ENCODE measurements at regions not wholly inside any gene's neighbourhood (a gene's known extent, or its start where the extent isn't known, plus 50 kb on each side); places are given as distances from the start of the nearest gene placed in this dataset.

DNA sequence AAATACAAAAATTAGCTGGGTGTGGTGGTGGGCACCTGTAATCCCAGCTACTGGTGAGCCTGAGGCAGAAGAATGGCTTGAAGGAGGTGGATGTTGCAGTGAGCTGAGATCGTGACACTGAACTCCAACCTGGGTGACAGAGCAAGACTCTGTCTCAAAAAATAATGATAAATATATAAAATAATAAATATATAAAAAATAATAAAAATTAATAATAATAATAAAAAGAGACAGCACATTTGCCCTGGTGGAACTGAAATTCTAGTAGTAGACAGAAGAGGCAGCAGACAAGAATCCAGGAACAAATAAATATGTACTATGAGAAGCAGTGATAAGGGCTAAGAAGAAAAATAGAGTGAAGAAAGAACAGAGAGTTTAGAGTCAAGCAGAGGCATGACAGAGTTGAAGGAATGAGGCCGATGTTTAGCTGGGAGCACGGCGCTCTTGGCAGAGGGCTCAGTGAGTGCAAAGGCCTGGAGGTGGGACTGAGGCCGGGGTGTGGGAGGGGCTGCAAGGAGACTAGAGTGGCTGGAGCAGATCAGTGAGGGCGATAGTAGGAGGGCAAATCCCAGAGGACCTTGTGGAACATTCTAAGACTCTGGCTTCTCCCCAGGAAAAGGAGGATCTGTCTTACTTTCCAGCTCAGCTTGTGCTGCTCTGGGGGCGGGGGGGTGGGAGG, 410.3 kb downstream of the MN1 start:
- H3K9me3 ChIP-seq (ENCODE audit: low read depth, low read length, poor library complexity, severe bottlenecking) = no peaks in the 10 kb centered on the region
- no peak overlapping the region for H3K4me3 ChIP-seq (ENCODE audit: low read depth, low read length, poor library complexity, severe bottlenecking)
- H3K4me1 ChIP-seq (ENCODE audit: insufficient read depth, low read length, poor library complexity, severe bottlenecking) = peaks cover 7% of the 10 kb centered on the region
- no peak for TF ChIP-seq EZH2 (IDR thresholded peaks at IDR 0.05; ENCODE audit: borderline replicate concordance, low read depth, low read length, poor library complexity, severe bottlenecking)
- TF ChIP-seq, protein P1, sequence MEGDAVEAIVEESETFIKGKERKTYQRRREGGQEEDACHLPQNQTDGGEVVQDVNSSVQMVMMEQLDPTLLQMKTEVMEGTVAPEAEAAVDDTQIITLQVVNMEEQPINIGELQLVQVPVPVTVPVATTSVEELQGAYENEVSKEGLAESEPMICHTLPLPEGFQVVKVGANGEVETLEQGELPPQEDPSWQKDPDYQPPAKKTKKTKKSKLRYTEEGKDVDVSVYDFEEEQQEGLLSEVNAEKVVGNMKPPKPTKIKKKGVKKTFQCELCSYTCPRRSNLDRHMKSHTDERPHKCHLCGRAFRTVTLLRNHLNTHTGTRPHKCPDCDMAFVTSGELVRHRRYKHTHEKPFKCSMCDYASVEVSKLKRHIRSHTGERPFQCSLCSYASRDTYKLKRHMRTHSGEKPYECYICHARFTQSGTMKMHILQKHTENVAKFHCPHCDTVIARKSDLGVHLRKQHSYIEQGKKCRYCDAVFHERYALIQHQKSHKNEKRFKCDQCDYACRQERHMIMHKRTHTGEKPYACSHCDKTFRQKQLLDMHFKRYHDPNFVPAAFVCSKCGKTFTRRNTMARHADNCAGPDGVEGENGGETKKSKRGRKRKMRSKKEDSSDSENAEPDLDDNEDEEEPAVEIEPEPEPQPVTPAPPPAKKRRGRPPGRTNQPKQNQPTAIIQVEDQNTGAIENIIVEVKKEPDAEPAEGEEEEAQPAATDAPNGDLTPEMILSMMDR (conservative IDR thresholded peaks at IDR 0.05; ENCODE audit: low read depth, low read length) = no peak
- intact Hi-C loops (cut with micrococcal nuclease; ENCODE audit: unreplicated experiment) = no loop called here
- no peaks in the 10 kb centered on the region for H3K36me3 ChIP-seq (ENCODE audit: insufficient read depth, low read length, poor library complexity, severe bottlenecking)
- ChIA-PET CTCF (interaction anchor here (0.6 kb wide), 1 partner anchor 252 kb away, joined by 12 read pairs; no protein-coding TSS in a partner anchor), POLR2A (ENCODE audit: low non-redundant PET) (no interaction called here)
- H3K27me3 ChIP-seq (replicated peaks; ENCODE audit: insufficient read depth, low read depth, low read length, poor library complexity) = no peaks in the 10 kb centered on the region
- BruUV-seq (replicated peaks) = no TSS peak
- no peak overlapping the region for H3K27ac ChIP-seq (ENCODE audit: low read depth, low read length, poor library complexity, severe bottlenecking)
- DNase-seq (ENCODE audit: low spot score) = no peak

DNA sequence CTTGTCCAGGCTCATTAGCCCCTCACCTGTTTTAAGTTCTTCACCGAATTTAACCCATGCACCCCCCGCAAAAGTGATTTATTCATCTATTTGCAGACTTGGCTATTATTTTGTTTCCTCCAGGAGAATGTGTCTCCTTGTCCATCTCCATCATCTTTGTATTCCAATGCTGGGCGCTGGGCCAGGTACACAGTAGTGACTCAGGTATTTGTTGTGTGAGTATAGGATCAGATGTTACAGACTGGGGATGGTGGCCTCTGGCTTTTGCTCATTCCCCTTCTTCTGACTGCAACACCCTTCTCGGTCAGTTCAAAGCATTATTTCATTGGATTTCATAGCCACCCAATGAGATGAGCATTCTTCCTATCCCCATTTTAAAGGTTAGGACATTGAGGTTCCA, 408.2 kb downstream of the MN1 start:
- no peak overlapping the region for H3K4me3 ChIP-seq (ENCODE audit: low read depth, low read length, poor library complexity, severe bottlenecking)
- peaks cover 7% of the 10 kb centered on the region for H3K4me1 ChIP-seq (ENCODE audit: insufficient read depth, low read length, poor library complexity, severe bottlenecking)
- TF ChIP-seq EZH2 (IDR thresholded peaks at IDR 0.05; ENCODE audit: borderline replicate concordance, low read depth, low read length, poor library complexity, severe bottlenecking) = no peak
- TF ChIP-seq, protein P1 (conservative IDR thresholded peaks at IDR 0.05; ENCODE audit: low read depth, low read length) = no peak
- H3K9me3 ChIP-seq (ENCODE audit: low read depth, low read length, poor library complexity, severe bottlenecking) = no peaks in the 10 kb centered on the region
- no peak overlapping the region for H3K27ac ChIP-seq (ENCODE audit: low read depth, low read length, poor library complexity, severe bottlenecking)
- H3K27me3 ChIP-seq (replicated peaks; ENCODE audit: insufficient read depth, low read depth, low read length, poor library complexity) = no peaks in the 10 kb centered on the region
- ChIA-PET CTCF (no interaction called here), POLR2A (ENCODE audit: low non-redundant PET) (no interaction called here)
- BruUV-seq (replicated peaks) = no TSS peak
- intact Hi-C loops (cut with micrococcal nuclease; ENCODE audit: unreplicated experiment) = no loop called here
- no peaks in the 10 kb centered on the region for H3K36me3 ChIP-seq (ENCODE audit: insufficient read depth, low read length, poor library complexity, severe bottlenecking)
- DNase-seq (ENCODE audit: low spot score) = no peak

DNA sequence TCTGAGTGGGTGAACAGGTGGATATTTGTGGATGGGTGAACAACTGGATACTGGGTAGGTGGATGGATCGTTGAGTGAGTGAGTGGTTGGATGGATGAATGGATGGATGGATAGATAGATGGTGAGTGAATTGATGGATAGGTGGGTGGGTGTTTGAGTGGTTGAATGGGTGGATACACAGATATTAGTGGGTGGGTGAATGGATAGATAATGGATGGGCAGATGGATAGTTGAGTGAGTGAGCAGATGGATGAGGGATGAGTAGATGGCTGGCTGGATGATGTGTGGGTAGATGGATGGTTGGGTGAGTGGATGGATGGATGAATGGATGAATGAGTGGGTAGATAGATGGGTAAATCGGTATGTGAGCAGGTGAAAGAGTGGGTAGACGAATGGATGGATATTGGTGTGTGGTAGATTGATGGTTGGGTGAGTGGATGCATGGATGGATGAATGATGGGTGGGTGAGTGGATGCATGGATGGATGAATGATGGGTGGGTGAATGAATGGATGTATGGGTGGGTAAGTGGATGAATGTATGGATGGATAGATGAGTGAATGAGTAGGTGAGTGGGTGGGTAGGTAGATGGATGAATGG, 406.7 kb downstream of the MN1 start:
- POLR2A ChIA-PET (ENCODE audit: low non-redundant PET) = no interaction called here

More for the DNA sequence above, 406.7 kb downstream of the MN1 start:
- no peaks in the 10 kb centered on the region for H3K9me3 ChIP-seq (ENCODE audit: low read depth, low read length, poor library complexity, severe bottlenecking)
- DNase-seq (ENCODE audit: low spot score) = no peak
- intact Hi-C loops (cut with micrococcal nuclease; ENCODE audit: unreplicated experiment) = no loop called here
- H3K4me3 ChIP-seq (ENCODE audit: low read depth, low read length, poor library complexity, severe bottlenecking) = no peak overlapping the region
- peaks cover under 1% of the 10 kb centered on the region for H3K4me1 ChIP-seq (ENCODE audit: insufficient read depth, low read length, poor library complexity, severe bottlenecking)
- no peaks in the 10 kb centered on the region for H3K36me3 ChIP-seq (ENCODE audit: insufficient read depth, low read length, poor library complexity, severe bottlenecking)
- H3K27me3 ChIP-seq (replicated peaks; ENCODE audit: insufficient read depth, low read depth, low read length, poor library complexity) = no peaks in the 10 kb centered on the region
- TF ChIP-seq, protein P1 (conservative IDR thresholded peaks at IDR 0.05; ENCODE audit: low read depth, low read length) = no peak
- TF ChIP-seq EZH2 (IDR thresholded peaks at IDR 0.05; ENCODE audit: borderline replicate concordance, low read depth, low read length, poor library complexity, severe bottlenecking) = no peak
- H3K27ac ChIP-seq (ENCODE audit: low read depth, low read length, poor library complexity, severe bottlenecking) = no peak overlapping the region
- no TSS peak for BruUV-seq (replicated peaks)
- CTCF ChIA-PET = no interaction called here

Data from A673 (cell line).